K562 (cell line): ENCODE measurements at regions not wholly inside any gene's neighbourhood (a gene's known extent, or its start where the extent isn't known, plus 50 kb on each side); places are given as distances from the start of the nearest gene placed in this dataset.

ENCODE experiments used
- ATAC-seq: fragments of 200-7000 bp; cut with Tn5 transposase; 3 replicates; pipeline ENCODE4 v1.9.1; 2020; ENCODE audit warnings: moderate library complexity
- BruUV-seq: library from RNA; stranded (reverse); fragments of 400-500 nt; replicated peaks from 2 replicates; lab custom pipeline; 2021; lab: Mats Ljungman, UMichigan
- CTCF ChIA-PET: fragments of 300-600 bp; formaldehyde crosslinking; extraction: SDS; loops from one replicate; lab custom pipeline; 2021; ENCODE audit warnings: low intra/inter-chr PET ratio; lab: Yijun Ruan, JAX
- POLR2A ChIA-PET: fragments of 300-600, 350-650 bp; sonication (Branson Sonifier 250); formaldehyde crosslinking; extraction: SDS; loops from one replicate; lab custom pipeline; 2021; ENCODE audit warnings: antibody characterized with exemption, inconsistent platforms; lab: Yijun Ruan, JAX
- DNase-seq, 4 experiments: peaks; one replicate each; pipeline versions ENCODE4 v3.0.0 to v3.0.0-alpha.2; 2011 to 2018; ENCODE audit warnings: low spot score in 3 of 4, mixed read lengths in 3 of 4; ENCODE audit errors: extremely low read depth in 1 of 4
- FAIRE-seq: peaks from 2 replicates; lab custom pipeline; 2011; peaks lifted over from hg19 to GRCh38; lab: Jason Lieb, UNC
- H2AFZ ChIP-seq: 2 replicates; pipeline ENCODE4 v1.6.0; 2011; ENCODE audit warnings: low read depth, low read length, control low read depth, inconsistent platforms
- H3K27ac ChIP-seq: fragments of 200-600 bp; 3 replicates; pipeline ENCODE4 v1.8.0; 2011; ENCODE audit warnings: low read depth, mild to moderate bottlenecking, control low read depth, inconsistent platforms, low read length, moderate library complexity, mixed read lengths; ENCODE audit errors: extremely low read depth
- H3K27me3 ChIP-seq, 2 experiments: fragments of 300-600 bp in 1 of 2; 2 replicates in 1 of 2; 3 replicates in 1 of 2; pipeline versions ENCODE4 v1.6.0 to v1.8.0; 2011; ENCODE audit warnings: inconsistent platforms in 2 of 2, low read length in 2 of 2, mild to moderate bottlenecking in 1 of 2, mixed read lengths in 1 of 2, moderate library complexity in 1 of 2; ENCODE audit not compliant: control insufficient read depth in 2 of 2, insufficient read depth in 2 of 2
- H3K36me3 ChIP-seq: fragments of 300-600 bp; 3 replicates; pipeline ENCODE4 v1.8.0; 2011; ENCODE audit warnings: mild to moderate bottlenecking, low read length, inconsistent platforms; ENCODE audit not compliant: control insufficient read depth, insufficient read depth
- H3K4me1 ChIP-seq, 2 experiments: fragments of 200-600 bp in 1 of 2; replicated peaks in 1 of 2; 2 replicates in 1 of 2; 3 replicates in 1 of 2; pipeline versions ENCODE4 v1.5.1 to v1.8.0; 2011; ENCODE audit warnings: inconsistent platforms in 2 of 2, low read length in 2 of 2, mild to moderate bottlenecking in 1 of 2, mixed read lengths in 1 of 2, moderate library complexity in 1 of 2; ENCODE audit not compliant: control insufficient read depth in 2 of 2, insufficient read depth in 2 of 2
- H3K4me2 ChIP-seq: 2 replicates; pipeline ENCODE4 v1.6.1; 2011; ENCODE audit warnings: low read length, control low read depth, inconsistent platforms, mixed read lengths; ENCODE audit not compliant: insufficient read depth
- H3K4me3 ChIP-seq: fragments of 200-600 bp; sonication (generic), shearing (Covaris generic); 2 replicates; pipeline ENCODE4 v1.5.1; 2016; ENCODE audit warnings: control low read depth, inconsistent platforms
- H3K79me2 ChIP-seq: fragments of 200-600 bp; 3 replicates; pipeline ENCODE4 v1.8.0; 2011; ENCODE audit warnings: low read length, inconsistent platforms; ENCODE audit not compliant: control insufficient read depth, insufficient read depth
- H3K9ac ChIP-seq, 2 experiments: 2 replicates each; pipeline versions ENCODE4 v1.6.0 to v1.6.1; 2011; ENCODE audit warnings: low read depth in 2 of 2, low read length in 2 of 2, control low read depth in 1 of 2, inconsistent platforms in 1 of 2, mild to moderate bottlenecking in 1 of 2, mixed read lengths in 1 of 2; ENCODE audit not compliant: insufficient read depth in 1 of 2
- H3K9me1 ChIP-seq: one replicate; pipeline ENCODE4 v1.6.0; 2011; ENCODE audit warnings: inconsistent platforms, mild to moderate bottlenecking, low read length, moderate library complexity; ENCODE audit not compliant: control insufficient read depth, insufficient read depth
- H3K9me3 ChIP-seq: replicated peaks from 2 replicates; pipeline ENCODE4 v1.5.1; 2011; ENCODE audit warnings: low read depth, low read length, inconsistent platforms; ENCODE audit not compliant: control insufficient read depth, insufficient read depth
- H4K20me1 ChIP-seq: replicated peaks from 2 replicates; pipeline ENCODE4 v1.6.1; 2011; ENCODE audit warnings: low read length, inconsistent platforms, mixed read lengths; ENCODE audit not compliant: control insufficient read depth, insufficient read depth
- EP400 ChIP-seq: fragments of 450-650 bp; IDR thresholded peaks from 2 replicates; pipeline ENCODE4 v1.6.1; 2017; ENCODE audit warnings: antibody characterized with exemption, mild to moderate bottlenecking, moderate library complexity
- ERF ChIP-seq: fragments of 450-650 bp; formaldehyde crosslinking; IDR thresholded peaks from 2 replicates; pipeline ENCODE4 v1.4.0; 2020; ENCODE audit warnings: mild to moderate bottlenecking, mixed read lengths
- FOXA3 ChIP-seq, 2 experiments: fragments of 450-650 bp in 1 of 2; sonication (generic) in 1 of 2; formaldehyde crosslinking; IDR thresholded peaks in 1 of 2; conservative IDR thresholded peaks in 1 of 2; 2 replicates each; pipeline versions ENCODE4 v1.4.0 to v1.8.0; 2020 to 2022; ENCODE audit warnings: mild to moderate bottlenecking in 2 of 2, missing genetic modification reagents in 1 of 2
- GATA2 ChIP-seq: sonication (generic); formaldehyde crosslinking; IDR thresholded peaks from 2 replicates; pipeline ENCODE4 v1.4.0; 2020; ENCODE audit warnings: mild to moderate bottlenecking, missing genetic modification reagents
- GTF2A2 ChIP-seq: IDR thresholded peaks from 2 replicates; pipeline ENCODE4 v1.6.1; 2016; ENCODE audit warnings: mild to moderate bottlenecking, missing genetic modification characterization, missing compliant biosample characterization
- NONO ChIP-seq, 2 experiments: fragments of 200-400 bp in 1 of 2; fragments of 450-650 bp in 1 of 2; formaldehyde crosslinking in 1 of 2; IDR thresholded peaks; 2 replicates each; pipeline ENCODE4 v1.6.1; 2017; ENCODE audit warnings: low read depth in 2 of 2, mild to moderate bottlenecking in 2 of 2, moderate library complexity in 2 of 2, low read length in 1 of 2
- PHB2 ChIP-seq: fragments of 450-650 bp; IDR thresholded peaks from 2 replicates; pipeline ENCODE4 v1.6.1; 2017; ENCODE audit warnings: low read depth
- SP1 ChIP-seq: sonication (generic); formaldehyde crosslinking; IDR thresholded peaks from 2 replicates; pipeline ENCODE4 v1.8.1; 2022; ENCODE audit warnings: mild to moderate bottlenecking, missing genetic modification reagents
- ZNF121 ChIP-seq: sonication (generic); formaldehyde crosslinking; conservative IDR thresholded peaks from 2 replicates; pipeline ENCODE4 v1.8.0; 2022; ENCODE audit warnings: missing genetic modification reagents
- ZNF175 ChIP-seq: fragments of 200-800 bp; sonication (Bioruptor generic); IDR thresholded peaks from 2 replicates; pipeline ENCODE4 v1.6.1; 2016; ENCODE audit warnings: low read depth, mild to moderate bottlenecking, missing genetic modification characterization, missing compliant biosample characterization
- ZNF507 ChIP-seq: conservative IDR thresholded peaks from 2 replicates; pipeline ENCODE4 v1.6.1; 2017; ENCODE audit warnings: missing genetic modification characterization, missing compliant biosample characterization
- ZNF561 ChIP-seq: fragments of 450-650 bp; formaldehyde crosslinking; conservative IDR thresholded peaks from 2 replicates; pipeline ENCODE4 v1.4.0; 2020; ENCODE audit warnings: mild to moderate bottlenecking, moderate library complexity
- ZNF77 ChIP-seq: fragments of 250-450 bp; sonication (Bioruptor Pico); IDR thresholded peaks from 2 replicates; pipeline ENCODE4 v1.5.0; 2020
- WGBS: fragments of 100-300 bp; shearing (Covaris generic); methylation state at CpG from one replicate; pipeline ENCODE4 v1.1.6; 2016; ENCODE audit warnings: low coverage, mixed read lengths; ENCODE audit not compliant: insufficient coverage; ENCODE audit errors: missing lambda C conversion rate; 5-methylcytosine and 5-hydroxymethylcytosine counted together
- in situ Hi-C: fragments of 300-500 bp; cut with MboI; formaldehyde crosslinking; loops from 4 replicates; pipeline ENCODE4 v1.15.0; 2018; ENCODE audit warnings: inconsistent platforms, mixed read lengths
- intact Hi-C: fragments of 100-400 bp; cut with micrococcal nuclease; formaldehyde crosslinking; loops from 2 replicates; pipeline ENCODE4 v1.14.2; 2022
- TF ChIP-seq, protein P1 (sequence below): fragments of 250-450 bp; sonication (Bioruptor Pico); IDR thresholded peaks from 2 replicates; pipeline ENCODE4 v1.9.0; 2021; ENCODE audit warnings: mild to moderate bottlenecking, inconsistent platforms
- TF ChIP-seq, protein P2 (sequence below): fragments of 450-650 bp; formaldehyde crosslinking; IDR thresholded peaks from 2 replicates; pipeline ENCODE4 v1.4.0; 2020; ENCODE audit warnings: mild to moderate bottlenecking, moderate library complexity
- TF ChIP-seq, protein P3 (sequence below): fragments of 200-800 bp; sonication (Bioruptor generic); IDR thresholded peaks from 2 replicates; pipeline ENCODE4 v1.6.1; 2017; ENCODE audit warnings: missing genetic modification characterization, missing compliant biosample characterization
- TF ChIP-seq, protein P4 (sequence below): IDR thresholded peaks from 2 replicates; pipeline ENCODE4 v1.6.1; 2011; ENCODE audit warnings: borderline replicate concordance, low read depth, mild to moderate bottlenecking, moderate library complexity, low read length; ENCODE audit not compliant: insufficient read depth, poor library complexity, severe bottlenecking

DNA sequence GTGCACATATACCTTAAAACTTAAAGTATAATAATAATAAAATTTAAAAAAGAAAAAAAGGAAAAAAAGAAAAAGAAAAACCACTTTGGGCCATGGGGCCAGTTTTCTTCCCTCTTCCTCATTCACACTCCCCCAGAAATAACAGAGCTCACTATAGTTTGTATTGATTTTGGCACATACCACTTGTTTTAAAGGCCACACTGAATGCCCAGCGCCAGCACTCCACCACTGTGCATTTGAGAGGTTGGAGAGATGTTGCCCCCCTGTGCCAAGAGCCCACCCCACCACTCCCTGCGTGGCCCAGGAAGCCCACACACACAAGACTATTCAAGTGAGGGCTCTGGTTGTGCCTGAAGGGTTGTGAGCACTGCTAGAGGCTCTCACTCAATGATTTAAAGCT is 1536.3 kb downstream of the TSPY10 start:
- DNase-seq (no peak), FAIRE-seq (no peak), ATAC-seq (no peak)
- Histone ChIP-seq H2AFZ (no peak overlapping the region), H3K27ac (no peak overlapping the region), H3K79me2 (no peaks in the 10 kb centered on the region), H3K4me2 (no peak overlapping the region), H4K20me1 (no peaks in the 10 kb centered on the region), H3K9me1 (no peaks in the 10 kb centered on the region), H3K36me3 (no peaks in the 10 kb centered on the region), H3K4me3 (no peak overlapping the region), H3K4me1 (no peaks in the 10 kb centered on the region), H3K9me3 (no peaks in the 10 kb centered on the region), H3K9ac (no peak overlapping the region), H3K27me3 (no peaks in the 10 kb centered on the region)
- ChIA-PET POLR2A (no interaction called here), CTCF (no interaction called here)
- no CpG with 5 or more reads among the region's 2 CpGs for WGBS
- BruUV-seq, result no TSS peak
- intact Hi-C loops, result no loop called here
- in situ Hi-C loops, result no loop called here
- TF ChIP-seq GATA2 (CRISPR knock-in tag), result no peak
- TF ChIP-seq, protein P1, sequence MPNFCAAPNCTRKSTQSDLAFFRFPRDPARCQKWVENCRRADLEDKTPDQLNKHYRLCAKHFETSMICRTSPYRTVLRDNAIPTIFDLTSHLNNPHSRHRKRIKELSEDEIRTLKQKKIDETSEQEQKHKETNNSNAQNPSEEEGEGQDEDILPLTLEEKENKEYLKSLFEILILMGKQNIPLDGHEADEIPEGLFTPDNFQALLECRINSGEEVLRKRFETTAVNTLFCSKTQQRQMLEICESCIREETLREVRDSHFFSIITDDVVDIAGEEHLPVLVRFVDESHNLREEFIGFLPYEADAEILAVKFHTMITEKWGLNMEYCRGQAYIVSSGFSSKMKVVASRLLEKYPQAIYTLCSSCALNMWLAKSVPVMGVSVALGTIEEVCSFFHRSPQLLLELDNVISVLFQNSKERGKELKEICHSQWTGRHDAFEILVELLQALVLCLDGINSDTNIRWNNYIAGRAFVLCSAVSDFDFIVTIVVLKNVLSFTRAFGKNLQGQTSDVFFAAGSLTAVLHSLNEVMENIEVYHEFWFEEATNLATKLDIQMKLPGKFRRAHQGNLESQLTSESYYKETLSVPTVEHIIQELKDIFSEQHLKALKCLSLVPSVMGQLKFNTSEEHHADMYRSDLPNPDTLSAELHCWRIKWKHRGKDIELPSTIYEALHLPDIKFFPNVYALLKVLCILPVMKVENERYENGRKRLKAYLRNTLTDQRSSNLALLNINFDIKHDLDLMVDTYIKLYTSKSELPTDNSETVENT (CRISPR knock-in tag), result no peak
- TF ChIP-seq ZNF561 (CRISPR knock-in tag), result no peak
- TF ChIP-seq FOXA3 (CRISPR knock-in tag; conservative IDR thresholded peaks at IDR 0.05 in 1 of 2, IDR thresholded peaks at IDR 0.05 in 1 of 2), result no peak
- TF ChIP-seq EP400, result no peak
- TF ChIP-seq, protein P2, sequence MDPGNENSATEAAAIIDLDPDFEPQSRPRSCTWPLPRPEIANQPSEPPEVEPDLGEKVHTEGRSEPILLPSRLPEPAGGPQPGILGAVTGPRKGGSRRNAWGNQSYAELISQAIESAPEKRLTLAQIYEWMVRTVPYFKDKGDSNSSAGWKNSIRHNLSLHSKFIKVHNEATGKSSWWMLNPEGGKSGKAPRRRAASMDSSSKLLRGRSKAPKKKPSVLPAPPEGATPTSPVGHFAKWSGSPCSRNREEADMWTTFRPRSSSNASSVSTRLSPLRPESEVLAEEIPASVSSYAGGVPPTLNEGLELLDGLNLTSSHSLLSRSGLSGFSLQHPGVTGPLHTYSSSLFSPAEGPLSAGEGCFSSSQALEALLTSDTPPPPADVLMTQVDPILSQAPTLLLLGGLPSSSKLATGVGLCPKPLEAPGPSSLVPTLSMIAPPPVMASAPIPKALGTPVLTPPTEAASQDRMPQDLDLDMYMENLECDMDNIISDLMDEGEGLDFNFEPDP (CRISPR knock-in tag), result no peak
- TF ChIP-seq ZNF175 (CRISPR knock-in tag), result no peak
- TF ChIP-seq, protein P3, sequence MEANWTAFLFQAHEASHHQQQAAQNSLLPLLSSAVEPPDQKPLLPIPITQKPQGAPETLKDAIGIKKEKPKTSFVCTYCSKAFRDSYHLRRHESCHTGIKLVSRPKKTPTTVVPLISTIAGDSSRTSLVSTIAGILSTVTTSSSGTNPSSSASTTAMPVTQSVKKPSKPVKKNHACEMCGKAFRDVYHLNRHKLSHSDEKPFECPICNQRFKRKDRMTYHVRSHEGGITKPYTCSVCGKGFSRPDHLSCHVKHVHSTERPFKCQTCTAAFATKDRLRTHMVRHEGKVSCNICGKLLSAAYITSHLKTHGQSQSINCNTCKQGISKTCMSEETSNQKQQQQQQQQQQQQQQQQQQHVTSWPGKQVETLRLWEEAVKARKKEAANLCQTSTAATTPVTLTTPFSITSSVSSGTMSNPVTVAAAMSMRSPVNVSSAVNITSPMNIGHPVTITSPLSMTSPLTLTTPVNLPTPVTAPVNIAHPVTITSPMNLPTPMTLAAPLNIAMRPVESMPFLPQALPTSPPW, result no peak
- no peak for TF ChIP-seq NONO (IDR thresholded peaks at IDR 0.05; ENCODE audit: low read depth in 2 of 2, low read length in 1 of 2)
- no peak for TF ChIP-seq ERF (CRISPR knock-in tag)
- no peak for TF ChIP-seq PHB2
- no peak for TF ChIP-seq ZNF121
- no peak for TF ChIP-seq ZNF507 (tag)
- TF ChIP-seq, protein P4, sequence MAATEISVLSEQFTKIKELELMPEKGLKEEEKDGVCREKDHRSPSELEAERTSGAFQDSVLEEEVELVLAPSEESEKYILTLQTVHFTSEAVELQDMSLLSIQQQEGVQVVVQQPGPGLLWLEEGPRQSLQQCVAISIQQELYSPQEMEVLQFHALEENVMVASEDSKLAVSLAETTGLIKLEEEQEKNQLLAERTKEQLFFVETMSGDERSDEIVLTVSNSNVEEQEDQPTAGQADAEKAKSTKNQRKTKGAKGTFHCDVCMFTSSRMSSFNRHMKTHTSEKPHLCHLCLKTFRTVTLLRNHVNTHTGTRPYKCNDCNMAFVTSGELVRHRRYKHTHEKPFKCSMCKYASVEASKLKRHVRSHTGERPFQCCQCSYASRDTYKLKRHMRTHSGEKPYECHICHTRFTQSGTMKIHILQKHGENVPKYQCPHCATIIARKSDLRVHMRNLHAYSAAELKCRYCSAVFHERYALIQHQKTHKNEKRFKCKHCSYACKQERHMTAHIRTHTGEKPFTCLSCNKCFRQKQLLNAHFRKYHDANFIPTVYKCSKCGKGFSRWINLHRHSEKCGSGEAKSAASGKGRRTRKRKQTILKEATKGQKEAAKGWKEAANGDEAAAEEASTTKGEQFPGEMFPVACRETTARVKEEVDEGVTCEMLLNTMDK, result no peak
- no peak for TF ChIP-seq ZNF77 (CRISPR knock-in tag)
- TF ChIP-seq SP1 (CRISPR knock-in tag), result no peak
- no peak for TF ChIP-seq GTF2A2
